Fibroblast of lung (primary cell): ENCODE measurements at regions not wholly inside any gene's neighbourhood (a gene's known extent, or its start where the extent isn't known, plus 50 kb on each side); places are given as distances from the start of the nearest gene placed in this dataset.

Experiments used
- DNase-seq, 2 donors: peaks; one replicate each; pipeline versions ENCODE4 v3.0.0 to v3.0.0-alpha.2; 2010; ENCODE audit warnings: low read depth in 2 of 2
- H2AFZ ChIP-seq: 2 replicates; pipeline ENCODE4 v1.5.1; 2012; ENCODE audit warnings: low read length, control low read depth, inconsistent platforms
- H3K27ac ChIP-seq: 2 replicates; pipeline ENCODE4 v1.5.1; 2011; ENCODE audit warnings: low read length, control low read depth; ENCODE audit not compliant: insufficient read depth
- H3K27me3 ChIP-seq: 2 replicates; pipeline ENCODE4 v1.5.1; 2011; ENCODE audit warnings: mild to moderate bottlenecking, low read length; ENCODE audit not compliant: control insufficient read depth, insufficient read depth
- H3K36me3 ChIP-seq: 2 replicates; pipeline ENCODE4 v1.5.1; 2011; ENCODE audit warnings: low read length; ENCODE audit not compliant: control insufficient read depth, insufficient read depth
- H3K4me1 ChIP-seq: 2 replicates; pipeline ENCODE4 v1.5.1; 2011; ENCODE audit warnings: low read length; ENCODE audit not compliant: control insufficient read depth, insufficient read depth; ENCODE audit errors: extremely low read depth
- H3K4me2 ChIP-seq: 2 replicates; pipeline ENCODE4 v1.5.1; 2011; ENCODE audit warnings: low read length, control low read depth; ENCODE audit not compliant: insufficient read depth; ENCODE audit errors: extremely low read depth
- H3K4me3 ChIP-seq, 4 experiments: fragments of 200-600 bp in 1 of 4; sonication (generic) in 1 of 4; replicated peaks in 1 of 4; 2 replicates each; pipeline ENCODE4 v1.5.1; 2011 to 2016; ENCODE audit warnings: low read length in 4 of 4, low read depth in 3 of 4, mild to moderate bottlenecking in 3 of 4, control low read depth in 2 of 4, inconsistent platforms in 1 of 4, mixed read lengths in 1 of 4; ENCODE audit not compliant: insufficient read depth in 1 of 4; ENCODE audit errors: control extremely low read depth in 1 of 4
- H3K79me2 ChIP-seq: 2 replicates; pipeline ENCODE4 v1.5.1; 2012; ENCODE audit warnings: mild to moderate bottlenecking, low read length, inconsistent platforms; ENCODE audit not compliant: control insufficient read depth, insufficient read depth
- H3K9ac ChIP-seq: 2 replicates; pipeline ENCODE4 v1.5.1; 2011; ENCODE audit warnings: mild to moderate bottlenecking, low read length, control low read depth; ENCODE audit not compliant: insufficient read depth
- H3K9me3 ChIP-seq: 2 replicates; pipeline ENCODE4 v1.5.1; 2012; ENCODE audit warnings: low read depth, low read length; ENCODE audit not compliant: control insufficient read depth, insufficient read depth
- H4K20me1 ChIP-seq: 2 replicates; pipeline ENCODE4 v1.5.1; 2011; ENCODE audit warnings: low read length; ENCODE audit not compliant: control insufficient read depth, insufficient read depth; ENCODE audit errors: extremely low read depth
- EZH2 ChIP-seq: IDR thresholded peaks from 2 replicates; pipeline ENCODE4 v1.5.1; 2012; ENCODE audit warnings: low read length, control low read depth, mild to moderate bottlenecking; ENCODE audit errors: missing control alignments
- TF ChIP-seq, protein P1 (sequence below), 2 donors: IDR thresholded peaks in 1 of 2; conservative IDR thresholded peaks in 1 of 2; 1 replicate in 1 of 2; 2 replicates in 1 of 2; pipeline ENCODE4 v1.5.1; 2011 to 2012; ENCODE audit warnings: low read length in 2 of 2, control low read depth in 1 of 2, inconsistent platforms in 1 of 2, low read depth in 1 of 2, mild to moderate bottlenecking in 1 of 2

GRCh38 chr11:81071606-81072005 is 1630.8 kb upstream of the TENM4 start:
- no peak for DNase-seq
- Histone ChIP-seq H3K4me2 (no peak overlapping the region), H4K20me1 (no peaks in the 10 kb centered on the region), H3K27ac (no peak overlapping the region), H3K36me3 (no peaks in the 10 kb centered on the region), H3K9me3 (no peaks in the 10 kb centered on the region), H3K9ac (no peak overlapping the region), H2AFZ (no peak overlapping the region), H3K27me3 (no peaks in the 10 kb centered on the region), H3K79me2 (no peaks in the 10 kb centered on the region), H3K4me3 (no peak overlapping the region), H3K4me1 (no peaks in the 10 kb centered on the region)
- TF ChIP-seq, protein P1, sequence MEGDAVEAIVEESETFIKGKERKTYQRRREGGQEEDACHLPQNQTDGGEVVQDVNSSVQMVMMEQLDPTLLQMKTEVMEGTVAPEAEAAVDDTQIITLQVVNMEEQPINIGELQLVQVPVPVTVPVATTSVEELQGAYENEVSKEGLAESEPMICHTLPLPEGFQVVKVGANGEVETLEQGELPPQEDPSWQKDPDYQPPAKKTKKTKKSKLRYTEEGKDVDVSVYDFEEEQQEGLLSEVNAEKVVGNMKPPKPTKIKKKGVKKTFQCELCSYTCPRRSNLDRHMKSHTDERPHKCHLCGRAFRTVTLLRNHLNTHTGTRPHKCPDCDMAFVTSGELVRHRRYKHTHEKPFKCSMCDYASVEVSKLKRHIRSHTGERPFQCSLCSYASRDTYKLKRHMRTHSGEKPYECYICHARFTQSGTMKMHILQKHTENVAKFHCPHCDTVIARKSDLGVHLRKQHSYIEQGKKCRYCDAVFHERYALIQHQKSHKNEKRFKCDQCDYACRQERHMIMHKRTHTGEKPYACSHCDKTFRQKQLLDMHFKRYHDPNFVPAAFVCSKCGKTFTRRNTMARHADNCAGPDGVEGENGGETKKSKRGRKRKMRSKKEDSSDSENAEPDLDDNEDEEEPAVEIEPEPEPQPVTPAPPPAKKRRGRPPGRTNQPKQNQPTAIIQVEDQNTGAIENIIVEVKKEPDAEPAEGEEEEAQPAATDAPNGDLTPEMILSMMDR (conservative IDR thresholded peaks at IDR 0.05 in 1 of 2, IDR thresholded peaks at IDR 0.05 in 1 of 2; ENCODE audit: low read depth in 1 of 2, low read length in 2 of 2): no peak
- no peak for TF ChIP-seq EZH2

- H4K20me1 ChIP-seq: no peaks in the 10 kb centered on the region
- TF ChIP-seq, protein P1 (conservative IDR thresholded peaks at IDR 0.05 in 1 of 2, IDR thresholded peaks at IDR 0.05 in 1 of 2; ENCODE audit: low read depth in 1 of 2, low read length in 2 of 2): no peak
- no peak for TF ChIP-seq EZH2
- no peak overlapping the region for H2AFZ ChIP-seq
- no peaks in the 10 kb centered on the region for H3K4me1 ChIP-seq
- no peaks in the 10 kb centered on the region for H3K36me3 ChIP-seq
- H3K27me3 ChIP-seq: no peaks in the 10 kb centered on the region
- DNase-seq: no peak
- no peaks in the 10 kb centered on the region for H3K9me3 ChIP-seq
- H3K9ac ChIP-seq: no peak overlapping the region
- H3K4me2 ChIP-seq: no peak overlapping the region
- H3K27ac ChIP-seq: no peak overlapping the region
- no peaks in the 10 kb centered on the region for H3K79me2 ChIP-seq
- no peak overlapping the region for H3K4me3 ChIP-seq
These were observed 1630.1 kb upstream of the TENM4 start for GRCh38 chr11:81070948-81071347.

DNA sequence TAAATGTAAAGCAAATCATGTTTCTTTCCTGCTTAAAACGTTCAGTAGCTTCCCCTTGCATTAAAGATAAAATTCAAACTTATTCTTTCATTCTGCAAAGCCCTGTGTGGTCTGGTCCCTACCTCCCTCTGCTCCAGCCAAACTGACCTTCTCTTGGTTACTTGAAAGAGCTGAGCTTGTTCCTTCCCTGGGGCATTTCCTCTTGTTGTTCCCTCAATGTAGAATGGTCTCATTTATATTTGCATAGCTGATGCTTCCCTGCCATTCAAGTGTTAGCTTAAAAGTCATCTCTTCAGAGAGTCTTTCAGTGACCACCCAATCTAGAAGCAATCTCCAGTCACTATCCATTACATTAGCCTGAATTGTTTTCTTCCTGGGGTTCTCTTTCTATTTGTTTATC is 1618.5 kb upstream of the TENM4 start:
- Histone ChIP-seq H2AFZ (no peak overlapping the region), H3K4me3 (no peak overlapping the region), H3K9ac (no peak overlapping the region), H3K79me2 (no peaks in the 10 kb centered on the region), H3K36me3 (no peaks in the 10 kb centered on the region), H3K4me1 (no peaks in the 10 kb centered on the region), H3K27ac (no peak overlapping the region), H3K27me3 (no peaks in the 10 kb centered on the region), H4K20me1 (no peaks in the 10 kb centered on the region), H3K4me2 (no peak overlapping the region), H3K9me3 (no peaks in the 10 kb centered on the region)
- DNase-seq: no peak
- TF ChIP-seq, protein P1 (conservative IDR thresholded peaks at IDR 0.05 in 1 of 2, IDR thresholded peaks at IDR 0.05 in 1 of 2; ENCODE audit: low read depth in 1 of 2, low read length in 2 of 2): no peak
- no peak for TF ChIP-seq EZH2
